Activated CD8-positive, alpha-beta memory T cell treated with anti-CD3 and anti-CD28 coated beads, Interleukin-2, amount 10 ng/mL, durations not matched to agents 7 days and 5 days (primary cell): ENCODE measurements at regions not wholly inside any gene's neighbourhood (a gene's known extent, or its start where the extent isn't known, plus 50 kb on each side); places are given as distances from the start of the nearest gene placed in this dataset.

Experiments
- ATAC-seq: fragments of 150-1000 bp; cut with Tn5 transposase; one replicate; pipeline ENCODE4 v1.10.0; 2021; ENCODE audit warnings: moderate library complexity
- CTCF ChIA-PET: fragments of 350-600 bp; sonication (Branson Sonifier 250); formaldehyde crosslinking; loops from one replicate; lab custom pipeline; 2021; ENCODE audit warnings: antibody characterized with exemption; lab: Charles Lee
- DNase-seq: peaks from one replicate; pipeline ENCODE4 v3.0.0-alpha.2; 2020
- H3K27ac Mint-ChIP-seq: one replicate; pipeline ENCODE4 v1.8.0; 2021; ENCODE audit warnings: mild to moderate bottlenecking, mixed read lengths
- H3K27me3 Mint-ChIP-seq: one replicate; pipeline ENCODE4 v1.8.0; 2021; ENCODE audit warnings: mixed read lengths
- H3K36me3 Mint-ChIP-seq: one replicate; pipeline ENCODE4 v1.8.0; 2021; ENCODE audit warnings: mild to moderate bottlenecking, mixed read lengths
- H3K4me1 Mint-ChIP-seq: one replicate; pipeline ENCODE4 v1.8.0; 2021; ENCODE audit warnings: mixed read lengths
- H3K4me3 Mint-ChIP-seq: one replicate; pipeline ENCODE4 v1.8.0; 2021; ENCODE audit warnings: mild to moderate bottlenecking, moderate library complexity, mixed read lengths
- H3K9me3 Mint-ChIP-seq: one replicate; pipeline ENCODE4 v1.8.0; 2022; ENCODE audit warnings: low read depth, mixed read lengths

GRCh38 chr14:51188566-51189185 is 51.4 kb upstream of the TMX1 start:
- CTCF ChIA-PET: no interaction called here
- H3K9me3 Mint-ChIP-seq: no peaks in the 10 kb centered on the region
- no peaks in the 10 kb centered on the region for H3K4me1 Mint-ChIP-seq
- no peak for ATAC-seq
- no peak overlapping the region for H3K4me3 Mint-ChIP-seq
- no peak overlapping the region for H3K27ac Mint-ChIP-seq
- H3K27me3 Mint-ChIP-seq: no peaks in the 10 kb centered on the region
- no peaks in the 10 kb centered on the region for H3K36me3 Mint-ChIP-seq
- no peak for DNase-seq

GRCh38 chr14:51189600-51190376 is 50.3 kb upstream of the TMX1 start:
- CTCF ChIA-PET: no interaction called here
- H3K4me3 Mint-ChIP-seq: no peak overlapping the region
- no peaks in the 10 kb centered on the region for H3K4me1 Mint-ChIP-seq
- H3K27ac Mint-ChIP-seq: no peak overlapping the region
- H3K9me3 Mint-ChIP-seq: no peaks in the 10 kb centered on the region
- ATAC-seq (no peak), DNase-seq (no peak)
- H3K36me3 Mint-ChIP-seq: no peaks in the 10 kb centered on the region
- H3K27me3 Mint-ChIP-seq: no peaks in the 10 kb centered on the region
